GM12878 (cell line): ENCODE measurements at regions not wholly inside any gene's neighbourhood (a gene's known extent, or its start where the extent isn't known, plus 50 kb on each side); places are given as distances from the start of the nearest gene placed in this dataset.
"Not testable (repeated sequence)": the region's sequence is repeated elsewhere in the genome, so short reads cannot be mapped to it uniquely, and the experiment has no call there.

Source experiments
- ATAC-seq: fragments of 200-7000 bp; cut with Tn5 transposase; 3 replicates; pipeline ENCODE4 v1.9.1; 2020; ENCODE audit warnings: mild to moderate bottlenecking, moderate library complexity
- BruUV-seq: library from RNA; stranded (reverse); fragments of 400-500 nt; replicated peaks from 2 replicates; lab custom pipeline; 2021; lab: Mats Ljungman, UMichigan
- CTCF ChIA-PET: fragments of 300-600 bp; sonication (Branson Sonifier 250); formaldehyde crosslinking; extraction: SDS; loops from one replicate; lab custom pipeline; 2021; ENCODE audit warnings: inconsistent platforms; lab: Yijun Ruan, JAX
- POLR2A ChIA-PET: fragments of 350-600 bp; formaldehyde crosslinking; extraction: SDS; loops from one replicate; lab custom pipeline; 2021; ENCODE audit warnings: inconsistent platforms; lab: Charles Lee
- RAD21 ChIA-PET: fragments of 300-600 bp; sonication (Branson Sonifier 250); formaldehyde crosslinking; loops from one replicate; lab custom pipeline; 2023; ENCODE audit warnings: antibody characterized with exemption; ENCODE audit not compliant: unreplicated experiment; lab: Charles Lee
- SMC1A ChIA-PET: fragments of 300-600 bp; sonication (Branson Sonifier 250); formaldehyde crosslinking; loops from one replicate; lab custom pipeline; 2023; ENCODE audit not compliant: unreplicated experiment, uncharacterized antibody; lab: Charles Lee
- DNase-seq: peaks from one replicate; pipeline ENCODE4 v3.0.0-alpha.2; 2011; ENCODE audit warnings: low read depth, low spot score
- FAIRE-seq: peaks from 3 replicates; lab custom pipeline; 2011; peaks lifted over from hg19 to GRCh38; lab: Jason Lieb, UNC
- H2AFZ ChIP-seq: 2 replicates; pipeline ENCODE4 v1.6.0; 2011; ENCODE audit warnings: low read depth, low read length, control low read depth; ENCODE audit not compliant: control insufficient read depth
- H3K27ac ChIP-seq: 2 replicates; pipeline ENCODE4 v1.5.1; 2011; ENCODE audit warnings: control low read depth; ENCODE audit not compliant: control insufficient read depth, insufficient read depth
- H3K27me3 ChIP-seq, 2 experiments: replicated peaks in 1 of 2; 2 replicates each; pipeline versions ENCODE4 v1.6.0 to v1.6.1; 2011; ENCODE audit warnings: low read length in 1 of 2; ENCODE audit not compliant: control insufficient read depth in 2 of 2, insufficient read depth in 2 of 2
- H3K36me3 ChIP-seq, 2 experiments: 2 replicates each; pipeline ENCODE4 v1.5.1; 2011; ENCODE audit warnings: low read length in 1 of 2; ENCODE audit not compliant: control insufficient read depth in 2 of 2, insufficient read depth in 2 of 2
- H3K4me1 ChIP-seq: 2 replicates; pipeline ENCODE4 v1.6.1; 2011; ENCODE audit warnings: mild to moderate bottlenecking, low read length, moderate library complexity, mixed read lengths; ENCODE audit not compliant: control insufficient read depth, insufficient read depth
- H3K4me2 ChIP-seq: 2 replicates; pipeline ENCODE4 v1.6.0; 2011; ENCODE audit warnings: control low read depth; ENCODE audit not compliant: control insufficient read depth, insufficient read depth
- H3K4me3 ChIP-seq: fragments of 200-600 bp; sonication (generic); 2 replicates; pipeline ENCODE4 v1.5.1; 2016
- H3K79me2 ChIP-seq: 2 replicates; pipeline ENCODE4 v1.6.0; 2011; ENCODE audit warnings: low read length; ENCODE audit not compliant: control insufficient read depth, insufficient read depth
- H3K9ac ChIP-seq: 2 replicates; pipeline ENCODE4 v1.8.0; 2011; ENCODE audit warnings: low read length, control low read depth, mixed read lengths; ENCODE audit not compliant: control insufficient read depth, insufficient read depth
- H3K9me3 ChIP-seq: replicated peaks from 3 replicates; pipeline ENCODE4 v1.5.1; 2011; ENCODE audit warnings: mild to moderate bottlenecking, low read length; ENCODE audit not compliant: control insufficient read depth, insufficient read depth
- H4K20me1 ChIP-seq: 2 replicates; pipeline ENCODE4 v1.6.0; 2011; ENCODE audit not compliant: control insufficient read depth, insufficient read depth
- BHLHE40 ChIP-seq, 2 experiments: fragments of 450-650 bp in 1 of 2; IDR thresholded peaks; 2 replicates each; pipeline ENCODE4 v1.6.1; 2011 to 2017; ENCODE audit warnings: low read depth in 2 of 2, borderline replicate concordance in 1 of 2, improper control_type of control experiment in 1 of 2, low read length in 1 of 2, mild to moderate bottlenecking in 1 of 2
- HSF1 ChIP-seq: fragments of 150-350 bp; IDR thresholded peaks from 2 replicates; pipeline ENCODE4 v1.6.1; 2014; ENCODE audit warnings: mild to moderate bottlenecking, low read depth, low read length
- NFXL1 ChIP-seq: fragments of 450-650 bp; IDR thresholded peaks from 2 replicates; pipeline ENCODE4 v1.6.1; 2017; ENCODE audit warnings: antibody characterized with exemption, mild to moderate bottlenecking, borderline replicate concordance
- NR2C2 ChIP-seq: IDR thresholded peaks from 2 replicates; pipeline ENCODE4 v1.6.1; 2011; ENCODE audit warnings: borderline replicate concordance, low read depth; ENCODE audit not compliant: control insufficient read depth, insufficient read length
- PAX5 ChIP-seq: IDR thresholded peaks from 2 replicates; pipeline ENCODE4 v1.6.1; 2011; ENCODE audit warnings: low read depth, low read length, borderline replicate concordance
- POLR2A ChIP-seq: IDR thresholded peaks from 2 replicates; pipeline ENCODE4 v1.6.1; 2011; ENCODE audit warnings: low read depth, mild to moderate bottlenecking, low read length
- POU2F2 ChIP-seq: IDR thresholded peaks from 3 replicates; pipeline ENCODE4 v1.6.1; 2011; ENCODE audit warnings: low read depth, mild to moderate bottlenecking, low read length, borderline replicate concordance
- RAD51 ChIP-seq: fragments of 450-650 bp; IDR thresholded peaks from 2 replicates; pipeline ENCODE4 v1.6.1; 2016; ENCODE audit warnings: moderate library complexity, mild to moderate bottlenecking, inconsistent platforms
- RFX5 ChIP-seq: IDR thresholded peaks from 2 replicates; pipeline ENCODE4 v1.6.1; 2011; ENCODE audit warnings: low read depth, low read length, improper control_type of control experiment
- SMARCA5 ChIP-seq: fragments of 450-650 bp; IDR thresholded peaks from 2 replicates; pipeline ENCODE4 v1.6.1; 2017; ENCODE audit warnings: mild to moderate bottlenecking
- TCF3 ChIP-seq: IDR thresholded peaks from 2 replicates; pipeline ENCODE4 v1.6.1; 2012; ENCODE audit warnings: low read depth, mild to moderate bottlenecking, low read length, borderline replicate concordance; ENCODE audit not compliant: insufficient read depth
- YY1 ChIP-seq: IDR thresholded peaks from 2 replicates; pipeline ENCODE4 v1.6.1; 2011; ENCODE audit warnings: low read depth, mild to moderate bottlenecking, low read length
- whole genome bisulfite sequencing: methylation state at CpG from one replicate; pipeline ENCODE4 v1.1.6; 2016; ENCODE audit warnings: low lambda C conversion rate; ENCODE audit not compliant: insufficient replicate concordance, insufficient coverage; ENCODE audit errors: missing lambda C conversion rate; 5-methylcytosine and 5-hydroxymethylcytosine counted together
- in situ Hi-C: fragments of 300-500 bp; cut with MboI; formaldehyde crosslinking; loops from 9 replicates; pipeline ENCODE4 v1.14.3; 2018; ENCODE audit warnings: mixed read lengths
- intact Hi-C: fragments of 100-400 bp; cut with micrococcal nuclease; formaldehyde crosslinking; loops from one replicate; pipeline ENCODE4 v1.14.2; 2022; ENCODE audit not compliant: unreplicated experiment
- TF ChIP-seq, protein P1 (sequence below): IDR thresholded peaks from 2 replicates; pipeline ENCODE4 v1.6.1; 2011; ENCODE audit warnings: borderline replicate concordance, low read depth, mild to moderate bottlenecking, moderate library complexity, low read length; ENCODE audit not compliant: insufficient read depth, poor library complexity, severe bottlenecking

GRCh38 chr13:76245920-76246319, 609.8 kb downstream of the LMO7 start (continued):
- TF ChIP-seq POU2F2 (no peak), BHLHE40 (IDR thresholded peaks at IDR 0.05; ENCODE audit: borderline replicate concordance in 1 of 2, low read depth in 2 of 2, low read length in 1 of 2) (no peak), YY1 (no peak), SMARCA5 (no peak), HSF1 (no peak)

- ChIA-PET SMC1A (no interaction called here), RAD21 (no interaction called here), CTCF (no interaction called here), POLR2A (no interaction called here)
- no peak for ATAC-seq
- H3K27ac ChIP-seq: no peak overlapping the region
- in situ Hi-C loops (no loop called here), intact Hi-C loops (no loop called here)
- no peaks in the 10 kb centered on the region for H3K27me3 ChIP-seq
- H3K4me1 ChIP-seq: no peaks in the 10 kb centered on the region
- BruUV-seq: no TSS peak
- H3K9me3 ChIP-seq: no peaks in the 10 kb centered on the region
- no peak for DNase-seq
- no peak overlapping the region for H3K9ac ChIP-seq
- H3K36me3 ChIP-seq: no peaks in the 10 kb centered on the region
- FAIRE-seq: no peak
- TF ChIP-seq RFX5 (no peak), POLR2A (no peak), NR2C2 (no peak), RAD51 (no peak), NFXL1 (no peak), PAX5 (no peak), TCF3 (no peak)
- TF ChIP-seq, protein P1, sequence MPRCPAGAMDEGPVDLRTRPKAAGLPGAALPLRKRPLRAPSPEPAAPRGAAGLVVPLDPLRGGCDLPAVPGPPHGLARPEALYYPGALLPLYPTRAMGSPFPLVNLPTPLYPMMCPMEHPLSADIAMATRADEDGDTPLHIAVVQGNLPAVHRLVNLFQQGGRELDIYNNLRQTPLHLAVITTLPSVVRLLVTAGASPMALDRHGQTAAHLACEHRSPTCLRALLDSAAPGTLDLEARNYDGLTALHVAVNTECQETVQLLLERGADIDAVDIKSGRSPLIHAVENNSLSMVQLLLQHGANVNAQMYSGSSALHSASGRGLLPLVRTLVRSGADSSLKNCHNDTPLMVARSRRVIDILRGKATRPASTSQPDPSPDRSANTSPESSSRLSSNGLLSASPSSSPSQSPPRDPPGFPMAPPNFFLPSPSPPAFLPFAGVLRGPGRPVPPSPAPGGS: no peak
- H2AFZ ChIP-seq: no peak overlapping the region
- no peaks in the 10 kb centered on the region for H4K20me1 ChIP-seq
- no peak overlapping the region for H3K4me2 ChIP-seq
- no peak overlapping the region for H3K4me3 ChIP-seq
- H3K79me2 ChIP-seq: no peaks in the 10 kb centered on the region
- 10% methylated on average over 4 of the region's 4 CpGs for WGBS
Observed at GRCh38 chr13:76245211-76245610, 609.1 kb downstream of the LMO7 start.

GRCh38 chr13:76243120-76243519, 607.0 kb downstream of the LMO7 start:
- 12% methylated on average over 7 of the region's 8 CpGs for WGBS
- FAIRE-seq, H3K79me2 ChIP-seq, H3K27ac ChIP-seq, DNase-seq, intact Hi-C loops, POLR2A ChIA-PET, H2AFZ ChIP-seq, H3K9ac ChIP-seq, H3K4me2 ChIP-seq, H3K9me3 ChIP-seq, RAD21 ChIA-PET, ATAC-seq, H3K36me3 ChIP-seq, CTCF ChIA-PET, H4K20me1 ChIP-seq, H3K4me3 ChIP-seq, in situ Hi-C loops, H3K27me3 ChIP-seq, BruUV-seq, H3K4me1 ChIP-seq, SMC1A ChIA-PET: not testable (repeated sequence)
